ENCODE measurements at regions not wholly inside any gene's neighbourhood (a gene's known extent, or its start where the extent isn't known, plus 50 kb on each side); places are given as distances from the start of the nearest gene placed in this dataset.

DNA sequence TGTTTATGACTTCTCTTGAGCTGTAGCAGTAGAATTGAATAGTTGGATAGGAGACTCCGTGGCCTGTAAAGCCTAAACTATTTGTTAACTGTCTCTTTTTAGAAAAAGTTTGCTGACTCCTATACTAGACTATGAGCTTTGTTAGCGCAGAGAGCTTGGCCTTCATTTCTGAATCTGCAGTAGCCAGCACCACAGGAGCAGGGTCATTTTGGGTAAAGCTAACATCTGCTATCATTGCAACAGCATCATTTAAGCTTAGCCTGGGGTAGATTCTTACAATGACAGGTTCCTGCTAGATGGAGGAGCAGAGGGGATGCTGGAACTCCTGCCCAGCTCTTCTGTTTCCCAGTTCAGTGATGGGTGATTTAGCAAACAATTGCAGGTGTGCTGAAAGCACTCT, 133.7 kb upstream of the ASTN2 start:
- TF ChIP-seq, protein P1, sequence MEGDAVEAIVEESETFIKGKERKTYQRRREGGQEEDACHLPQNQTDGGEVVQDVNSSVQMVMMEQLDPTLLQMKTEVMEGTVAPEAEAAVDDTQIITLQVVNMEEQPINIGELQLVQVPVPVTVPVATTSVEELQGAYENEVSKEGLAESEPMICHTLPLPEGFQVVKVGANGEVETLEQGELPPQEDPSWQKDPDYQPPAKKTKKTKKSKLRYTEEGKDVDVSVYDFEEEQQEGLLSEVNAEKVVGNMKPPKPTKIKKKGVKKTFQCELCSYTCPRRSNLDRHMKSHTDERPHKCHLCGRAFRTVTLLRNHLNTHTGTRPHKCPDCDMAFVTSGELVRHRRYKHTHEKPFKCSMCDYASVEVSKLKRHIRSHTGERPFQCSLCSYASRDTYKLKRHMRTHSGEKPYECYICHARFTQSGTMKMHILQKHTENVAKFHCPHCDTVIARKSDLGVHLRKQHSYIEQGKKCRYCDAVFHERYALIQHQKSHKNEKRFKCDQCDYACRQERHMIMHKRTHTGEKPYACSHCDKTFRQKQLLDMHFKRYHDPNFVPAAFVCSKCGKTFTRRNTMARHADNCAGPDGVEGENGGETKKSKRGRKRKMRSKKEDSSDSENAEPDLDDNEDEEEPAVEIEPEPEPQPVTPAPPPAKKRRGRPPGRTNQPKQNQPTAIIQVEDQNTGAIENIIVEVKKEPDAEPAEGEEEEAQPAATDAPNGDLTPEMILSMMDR (IDR thresholded peaks at IDR 0.05; ENCODE audit: extremely low read depth in 1 of 2, insufficient read depth in 1 of 2, low read depth in 1 of 2, low read length in 2 of 2) = no peak
- TF ChIP-seq GATA2 (IDR thresholded peaks at IDR 0.05; ENCODE audit: insufficient read depth, insufficient read length, low read depth, low read length) (no peak), POLR2A (IDR thresholded peaks at IDR 0.05; ENCODE audit: low read depth, low read length) (no peak), MYC (IDR thresholded peaks at IDR 0.05; ENCODE audit: low read depth, low read length) (no peak), JUN (IDR thresholded peaks at IDR 0.05; ENCODE audit: borderline replicate concordance, insufficient read depth, insufficient read length, low read depth) (no peak), EZH2 (IDR thresholded peaks at IDR 0.05; ENCODE audit: borderline replicate concordance, low read depth, low read length, severe bottlenecking) (no peak), POLR2AphosphoS5 (IDR thresholded peaks at IDR 0.05; ENCODE audit: insufficient read depth, low read depth, low read length) (no peak)
- TF ChIP-seq, protein P2, sequence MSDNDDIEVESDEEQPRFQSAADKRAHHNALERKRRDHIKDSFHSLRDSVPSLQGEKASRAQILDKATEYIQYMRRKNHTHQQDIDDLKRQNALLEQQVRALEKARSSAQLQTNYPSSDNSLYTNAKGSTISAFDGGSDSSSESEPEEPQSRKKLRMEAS (IDR thresholded peaks at IDR 0.05; ENCODE audit: insufficient read depth, insufficient read length) = no peak
- no peaks in the 10 kb centered on the region for H3K27me3 ChIP-seq (ENCODE audit: control insufficient read depth in 2 of 2, insufficient read depth in 2 of 2, low read length in 2 of 2)
- H3K4me1 ChIP-seq (ENCODE audit: control insufficient read depth, extremely low read depth, insufficient read depth, low read length) = no peaks in the 10 kb centered on the region
- no peaks in the 10 kb centered on the region for H3K36me3 ChIP-seq (ENCODE audit: control insufficient read depth in 2 of 2, extremely low read depth in 1 of 2, insufficient read depth in 2 of 2, low read length in 2 of 2)
- H3K79me2 ChIP-seq (ENCODE audit: control insufficient read depth, insufficient read depth, low read length) = no peaks in the 10 kb centered on the region
- POLR2A ChIA-PET = no interaction called here
- H3K4me2 ChIP-seq (ENCODE audit: insufficient read depth, low read length) = no peak overlapping the region
- H3K9me3 ChIP-seq (replicated peaks; ENCODE audit: control insufficient read depth, insufficient read depth, low read length) = no peaks in the 10 kb centered on the region
- no peak overlapping the region for H3K9ac ChIP-seq (replicated peaks; ENCODE audit: extremely low read depth, insufficient read depth, low read length)
- H4K20me1 ChIP-seq (replicated peaks; ENCODE audit: control insufficient read depth, extremely low read depth, insufficient read depth, low read length) = no peaks in the 10 kb centered on the region
- H2AFZ ChIP-seq (ENCODE audit: low read depth, low read length) = no peak overlapping the region
- FAIRE-seq = no peak
- no peak overlapping the region for H3K27ac ChIP-seq (ENCODE audit: insufficient read depth, low read depth, low read length)
- DNase-seq (ENCODE audit: low read depth, low spot score) = no peak
- H3K4me3 ChIP-seq (replicated peaks in 1 of 3; ENCODE audit: insufficient read depth in 1 of 3, low read depth in 1 of 3, low read length in 3 of 3) = no peak overlapping the region
- CTCF ChIA-PET = no interaction called here
- dilution Hi-C loops (cut with MboI; ENCODE audit: extremely low pct_ligation_motif_present, low sequenced_read_pairs) (no loop called here), intact Hi-C loops (cut with micrococcal nuclease) (no loop called here)
- BruUV-seq (replicated peaks) = no TSS peak
- H3K9me1 ChIP-seq (replicated peaks; ENCODE audit: control insufficient read depth, extremely low read depth, insufficient read depth, low read length) = no peaks in the 10 kb centered on the region
